PFSK-1 (cell line): ENCODE measurements at regions not wholly inside any gene's neighbourhood (a gene's known extent, or its start where the extent isn't known, plus 50 kb on each side); places are given as distances from the start of the nearest gene placed in this dataset.

Source experiments
- POLR2AphosphoS5 ChIP-seq: IDR thresholded peaks from 2 replicates; pipeline ENCODE4 v1.6.1; 2012; ENCODE audit warnings: low read depth, mild to moderate bottlenecking, control low read depth, low read length, moderate library complexity
- REST ChIP-seq, 2 experiments: IDR thresholded peaks; 2 replicates each; pipeline versions ENCODE4 v1.6.1 to v1.8.0; 2011 to 2012; ENCODE audit warnings: low read depth in 2 of 2, low read length in 2 of 2, control low read depth in 1 of 2, inconsistent platforms in 1 of 2, mild to moderate bottlenecking in 1 of 2, moderate library complexity in 1 of 2; ENCODE audit not compliant: insufficient read depth in 1 of 2
- TAF1 ChIP-seq: IDR thresholded peaks from 2 replicates; pipeline ENCODE4 v1.6.1; 2012; ENCODE audit warnings: low read length, control low read depth, borderline replicate concordance; ENCODE audit not compliant: insufficient read depth

- TF ChIP-seq REST (IDR thresholded peaks at IDR 0.05; ENCODE audit: insufficient read depth in 1 of 2, low read depth in 2 of 2, low read length in 2 of 2) (no peak), TAF1 (no peak), POLR2AphosphoS5 (no peak)
These were observed 1280.4 kb downstream of the TBC1D22A start for GRCh38 chr22:48042621-48043395.
